ENCODE measurements at regions not wholly inside any gene's neighbourhood (a gene's known extent, or its start where the extent isn't known, plus 50 kb on each side); places are given as distances from the start of the nearest gene placed in this dataset.

- TF ChIP-seq CTCF (conservative IDR thresholded peaks at IDR 0.05; ENCODE audit: low read depth, low read length) (no peak), FOS (IDR thresholded peaks at IDR 0.05; ENCODE audit: low read depth, low read length) (no peak), CEBPB (IDR thresholded peaks at IDR 0.05; ENCODE audit: low read depth, low read length) (no peak)
Measured at GRCh38 chr14:21882226-21882625, 208.6 kb upstream of the OR4E1 start.

All from IMR-90 (cell line).